GM19025 (cell line): ENCODE measurements at regions not wholly inside any gene's neighbourhood (a gene's known extent, or its start where the extent isn't known, plus 50 kb on each side); places are given as distances from the start of the nearest gene placed in this dataset.
"Not testable (repeated sequence)": the region's sequence is repeated elsewhere in the genome, so short reads cannot be mapped to it uniquely, and the experiment has no call there.

Source experiments
- ATAC-seq: cut with Tn5 transposase; IDR thresholded peaks from one replicate; pipeline ENCODE4 v1.9.1; 2021; ENCODE audit warnings: mild to moderate bottlenecking, low read depth, moderate library complexity; ENCODE audit not compliant: unreplicated experiment

DNA sequence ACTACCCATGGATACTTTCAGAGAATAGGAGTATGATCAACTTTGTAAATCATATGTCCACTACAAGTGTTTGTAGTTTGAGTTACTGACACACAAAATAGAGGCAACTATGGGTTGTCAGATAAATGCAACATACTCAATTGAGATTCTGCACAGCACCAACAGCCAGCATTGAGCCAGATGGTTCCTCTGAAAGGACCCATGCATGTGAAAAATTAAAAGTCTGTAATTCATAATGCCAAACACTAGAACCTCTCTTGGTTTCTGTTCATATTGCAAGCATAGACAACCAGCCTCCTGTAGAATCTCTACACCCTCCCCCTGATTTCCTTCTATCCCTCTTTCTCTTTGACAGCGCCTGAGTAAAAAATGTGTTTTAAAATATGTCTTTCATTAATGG, 831.0 kb downstream of the C12orf50 start:
- no peak for ATAC-seq

DNA sequence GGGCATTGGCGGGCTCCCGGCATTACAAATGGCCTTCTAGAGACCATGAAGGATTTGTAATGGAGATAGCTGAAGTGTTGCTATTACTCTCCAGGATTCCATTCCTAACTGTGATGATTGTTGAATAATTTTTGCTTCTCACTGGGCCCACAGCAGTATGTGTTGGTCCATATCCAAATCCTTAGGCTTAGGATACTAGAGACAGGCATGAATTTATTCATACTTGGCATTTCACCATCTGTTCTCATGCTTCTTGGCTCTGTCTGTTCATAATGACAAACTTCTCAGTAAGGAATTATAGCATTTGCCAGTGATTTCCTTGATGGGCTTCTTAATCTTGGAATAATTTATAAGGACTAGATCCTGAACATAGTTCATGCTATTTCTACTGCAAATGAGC, 832.9 kb downstream of the C12orf50 start:
- no peak for ATAC-seq

DNA sequence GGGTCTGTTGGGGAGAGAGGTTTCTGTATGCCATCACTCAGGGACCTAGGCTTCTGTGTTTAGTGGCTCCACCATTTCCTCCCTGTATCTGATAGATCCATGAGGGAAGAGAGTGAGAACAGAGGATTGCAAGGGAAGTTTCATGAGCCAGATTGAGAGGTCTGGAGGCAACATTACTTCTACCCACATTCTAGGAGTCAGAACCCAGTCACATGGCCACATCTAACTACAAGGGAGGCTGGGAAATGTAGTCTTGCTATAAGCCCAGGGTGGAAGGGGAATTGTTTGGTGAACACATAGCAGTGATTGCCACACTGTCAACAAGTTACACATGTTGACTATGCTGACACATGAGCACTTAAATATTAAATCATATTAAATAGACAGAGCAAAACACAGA, 834.8 kb downstream of the C12orf50 start:
- not testable (repeated sequence) for ATAC-seq

DNA sequence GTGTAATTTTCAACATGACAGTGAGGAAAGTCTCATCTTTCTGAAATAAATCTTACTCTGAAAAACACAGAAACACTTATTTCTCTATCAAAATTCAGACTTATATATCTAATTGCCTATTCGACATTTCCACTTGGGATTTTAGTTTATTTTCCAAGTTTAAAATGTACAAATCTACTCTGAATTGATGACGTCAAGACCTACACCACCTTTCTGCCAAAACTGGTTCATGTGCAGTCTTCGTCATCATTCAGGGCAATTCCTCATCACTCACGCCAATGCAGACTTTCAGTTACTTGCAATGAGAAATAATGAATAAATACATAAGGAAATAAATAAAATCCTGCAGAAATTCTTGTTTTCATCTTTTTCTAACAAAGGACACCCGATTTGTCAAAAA, 843.8 kb downstream of the C12orf50 start:
- no peak for ATAC-seq

DNA sequence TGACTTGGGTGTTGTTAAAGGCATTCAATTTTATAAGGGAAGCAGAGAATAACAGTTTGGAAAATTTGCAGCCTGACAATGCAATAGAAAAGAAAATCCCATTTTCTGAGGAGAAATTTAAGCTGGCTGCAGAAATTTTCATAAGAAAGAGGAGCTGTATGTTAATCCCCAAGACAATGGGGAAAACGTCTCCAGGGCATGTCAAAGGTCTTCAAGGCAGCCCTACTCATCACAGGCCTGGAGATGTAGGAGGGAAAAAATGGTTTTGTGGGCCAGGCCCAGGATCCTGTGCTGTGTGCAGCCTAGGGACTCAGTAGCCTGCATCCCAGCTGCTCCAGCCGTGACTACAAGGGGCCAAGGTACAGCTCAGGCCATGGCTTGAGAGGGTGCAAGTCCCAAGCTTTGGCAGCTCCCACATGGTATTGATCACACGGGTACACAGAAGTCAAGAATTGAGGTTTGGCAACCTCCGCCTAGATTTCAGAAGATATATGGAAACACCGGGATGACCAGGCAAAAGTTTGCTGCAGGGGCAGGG, 846.4 kb downstream of the C12orf50 start:
- ATAC-seq: no peak

DNA sequence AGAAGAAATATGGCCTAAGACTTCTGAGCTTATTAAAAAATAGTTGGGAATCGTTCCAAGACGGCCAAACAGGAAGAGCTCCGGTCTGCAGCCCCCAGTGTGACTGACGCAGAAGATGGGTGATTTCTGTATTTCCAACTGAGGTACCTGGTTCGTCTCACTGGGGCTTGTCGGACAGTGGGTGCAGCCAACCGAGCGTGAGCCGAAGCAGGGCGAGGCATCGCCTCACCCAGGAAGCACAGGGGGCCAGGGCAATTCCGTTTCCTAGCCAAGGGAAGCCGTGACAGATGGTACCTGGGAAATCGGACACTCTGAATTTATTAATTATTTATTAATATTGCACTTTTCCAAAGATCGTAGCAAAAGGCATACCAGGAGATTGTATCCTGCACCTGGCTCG, 857.8 kb downstream of the C12orf50 start:
- no peak for ATAC-seq

DNA sequence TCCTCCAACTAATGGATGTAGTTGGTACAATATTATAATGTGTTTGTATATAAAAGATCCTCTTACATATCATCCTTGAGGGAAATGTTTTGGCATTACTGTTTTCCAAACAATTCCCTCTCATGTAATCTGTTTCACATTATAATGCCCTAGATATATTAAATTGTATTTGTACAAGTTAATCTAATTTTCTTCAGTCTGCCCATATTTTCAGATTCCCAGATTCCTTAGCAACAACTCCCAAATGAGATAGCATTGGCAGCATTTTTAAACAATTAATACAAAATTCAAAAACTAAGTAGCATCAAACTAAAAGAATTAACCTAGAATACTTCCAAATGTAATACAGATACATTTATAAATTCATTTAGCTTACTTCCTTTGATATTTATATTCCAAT, 860.2 kb downstream of the C12orf50 start:
- no peak for ATAC-seq

DNA sequence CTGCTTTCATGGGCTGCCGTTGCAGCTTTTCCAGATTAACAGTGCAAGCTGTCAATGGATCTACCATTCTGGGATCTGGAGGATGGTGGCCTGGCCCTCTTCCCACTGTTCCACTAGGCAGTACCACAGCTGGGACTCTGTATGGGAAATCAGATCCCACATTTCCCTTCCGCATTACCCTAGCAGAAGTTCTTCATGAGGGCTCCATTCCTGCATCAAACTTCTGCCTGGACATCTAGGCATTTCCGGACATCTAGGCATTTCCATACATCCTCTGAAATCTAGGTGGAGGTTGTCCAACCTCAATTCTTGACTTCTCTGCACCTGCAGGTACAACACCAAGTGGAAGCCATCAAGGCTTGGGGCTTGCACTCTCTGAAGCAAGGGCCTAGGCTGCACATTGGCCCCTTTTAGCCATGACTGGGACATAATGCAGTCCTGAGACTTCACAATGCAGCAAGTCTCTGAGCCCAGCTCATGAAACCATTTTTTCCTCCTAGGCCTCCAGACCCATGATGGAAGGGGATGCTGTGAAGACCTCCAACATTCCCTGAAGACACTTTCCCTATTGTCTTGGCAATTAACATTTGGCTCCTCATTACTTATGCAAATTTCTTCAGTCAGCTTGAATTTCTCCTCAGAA, 863.3 kb downstream of the C12orf50 start:
- no peak for ATAC-seq

DNA sequence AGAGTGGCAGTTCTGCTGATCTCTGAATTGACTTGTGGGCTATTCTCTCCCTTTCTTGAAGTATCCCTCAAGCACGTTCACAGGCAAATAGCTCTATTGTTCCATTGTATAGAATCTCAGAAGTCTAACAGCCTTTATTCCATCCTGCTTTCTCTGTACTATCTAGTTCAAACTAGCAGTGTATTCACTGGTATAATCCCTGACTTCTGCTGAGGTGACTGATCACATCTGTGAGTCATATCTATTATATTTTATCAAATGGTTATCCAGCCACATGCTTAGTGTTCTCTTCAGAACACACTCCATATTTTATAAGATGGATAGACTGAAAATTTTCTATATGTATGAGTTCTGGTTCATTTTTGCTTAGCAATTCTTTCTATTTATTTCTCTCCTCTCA, 866.1 kb downstream of the C12orf50 start:
- ATAC-seq: no peak

DNA sequence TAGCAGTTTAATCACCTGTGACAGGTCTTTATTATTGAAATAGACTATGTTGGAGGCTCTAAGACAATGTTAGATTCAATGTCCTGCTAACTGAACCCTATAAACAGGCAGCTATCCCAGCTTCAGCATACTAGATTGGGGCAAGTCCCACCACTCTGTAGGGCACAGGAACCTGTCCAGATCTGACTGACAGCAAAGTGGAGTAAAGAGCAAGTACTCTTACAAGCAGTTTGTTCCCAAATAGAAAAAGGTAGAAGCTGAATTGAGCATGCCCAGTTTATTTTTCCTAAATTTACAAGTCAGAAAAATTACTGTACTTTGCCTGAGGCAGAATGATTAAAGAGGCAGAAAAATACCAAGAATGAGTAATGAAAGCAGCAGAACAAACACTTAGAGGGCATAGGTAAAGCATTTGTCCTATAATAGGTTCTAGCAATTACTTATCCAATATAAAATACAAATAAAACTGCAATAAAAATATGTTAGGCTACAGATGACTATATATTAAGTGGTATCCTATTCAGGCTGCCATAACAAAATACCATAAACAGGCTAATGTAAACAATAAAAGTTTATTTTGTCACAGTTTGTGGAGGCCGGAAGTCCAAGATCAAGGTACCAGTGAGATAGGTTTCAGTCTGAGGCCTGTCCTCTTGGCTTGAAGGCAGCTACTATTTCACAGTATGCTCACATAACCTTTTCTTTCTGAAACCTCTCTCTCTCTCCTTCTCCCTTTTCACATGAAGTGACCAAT, 868.2 kb downstream of the C12orf50 start:
- no peak for ATAC-seq

DNA sequence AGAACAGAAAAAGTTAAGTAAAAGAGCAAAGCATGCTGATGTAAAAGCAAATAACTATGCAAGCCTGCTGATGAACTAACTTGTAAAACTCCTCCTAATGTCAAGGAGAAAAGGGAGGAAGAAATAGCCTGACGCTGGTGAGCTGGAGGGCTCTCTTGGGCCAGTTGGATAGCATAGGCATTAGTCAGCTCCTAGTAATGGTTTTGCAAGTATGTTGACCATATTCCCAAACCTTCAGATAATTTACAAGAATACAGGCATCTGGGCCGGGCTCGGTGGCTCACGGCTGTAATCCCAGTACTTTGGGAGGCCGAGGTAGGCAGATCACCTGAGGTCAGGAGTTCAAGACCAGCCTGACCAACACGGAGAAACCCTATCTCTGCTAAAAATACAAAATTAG, 871.4 kb downstream of the C12orf50 start:
- ATAC-seq: no peak

DNA sequence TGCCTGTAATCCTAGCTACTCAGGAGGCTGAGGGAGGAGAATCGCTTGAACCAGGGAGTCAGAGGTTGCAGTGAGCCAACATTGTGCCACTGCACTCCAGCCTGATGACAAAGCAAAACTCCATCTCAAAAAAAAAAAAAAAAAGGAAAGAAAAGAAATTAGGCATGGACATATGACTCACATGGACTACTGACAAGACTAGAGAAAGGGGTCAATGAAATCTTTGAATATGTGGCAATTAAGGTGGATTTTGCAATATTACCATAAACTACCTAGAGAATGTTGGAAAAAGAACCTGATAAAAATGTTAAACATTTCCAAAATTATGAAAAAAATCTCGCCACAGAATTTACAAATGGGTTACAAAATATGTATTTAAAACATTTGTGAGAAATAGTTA, 873.6 kb downstream of the C12orf50 start:
- ATAC-seq: no peak

DNA sequence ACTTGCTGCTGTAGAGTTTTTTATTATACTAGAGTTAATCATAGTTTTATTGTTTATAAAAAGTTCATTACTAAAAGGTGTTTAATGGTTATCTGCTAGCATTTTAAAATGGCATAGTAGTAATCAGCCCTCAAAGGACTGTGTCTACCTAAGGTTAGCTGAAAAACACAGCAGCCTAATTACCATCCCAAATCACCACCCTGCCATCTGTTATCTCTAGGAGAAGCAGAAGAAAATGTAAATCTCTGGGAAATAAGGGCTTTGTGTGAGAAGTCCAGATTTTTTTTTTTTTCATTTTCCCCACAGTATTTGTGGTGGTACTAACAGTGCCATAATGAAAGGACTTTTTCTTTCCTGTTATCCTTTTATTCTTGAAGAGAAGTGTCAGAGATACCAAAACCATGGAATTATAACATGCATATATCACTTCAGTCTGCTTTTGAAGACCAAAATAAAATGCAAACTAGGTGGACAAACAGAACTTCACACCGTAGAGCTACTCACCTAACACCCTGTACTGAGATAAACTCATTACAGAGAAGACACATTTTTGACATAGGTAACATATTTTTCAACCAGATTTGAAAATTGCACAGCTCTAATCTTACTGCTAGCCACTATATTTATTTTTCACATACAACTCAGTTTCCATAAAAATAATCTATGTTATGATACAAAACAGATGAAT, 876.2 kb downstream of the C12orf50 start:
- no peak for ATAC-seq

DNA sequence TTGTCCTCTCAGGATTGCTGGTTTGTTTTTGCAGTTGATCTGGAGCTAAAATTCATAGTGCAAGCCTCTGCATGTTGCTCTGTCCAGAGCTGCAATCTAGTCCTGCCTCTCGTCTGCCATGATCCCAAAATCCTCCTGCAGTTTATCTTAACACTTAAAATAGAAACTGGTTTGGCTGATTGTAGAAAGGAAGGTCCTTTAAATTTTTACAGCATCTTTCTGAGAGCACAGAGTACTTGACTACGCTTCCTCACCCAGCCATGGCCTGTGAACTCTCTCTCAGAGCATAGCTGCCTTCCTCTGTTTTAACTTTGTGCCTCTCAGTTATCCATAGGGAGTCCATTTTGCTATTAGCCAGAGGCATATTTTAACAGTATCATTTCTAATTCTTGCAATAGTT, 877.1 kb downstream of the C12orf50 start:
- no peak for ATAC-seq

DNA sequence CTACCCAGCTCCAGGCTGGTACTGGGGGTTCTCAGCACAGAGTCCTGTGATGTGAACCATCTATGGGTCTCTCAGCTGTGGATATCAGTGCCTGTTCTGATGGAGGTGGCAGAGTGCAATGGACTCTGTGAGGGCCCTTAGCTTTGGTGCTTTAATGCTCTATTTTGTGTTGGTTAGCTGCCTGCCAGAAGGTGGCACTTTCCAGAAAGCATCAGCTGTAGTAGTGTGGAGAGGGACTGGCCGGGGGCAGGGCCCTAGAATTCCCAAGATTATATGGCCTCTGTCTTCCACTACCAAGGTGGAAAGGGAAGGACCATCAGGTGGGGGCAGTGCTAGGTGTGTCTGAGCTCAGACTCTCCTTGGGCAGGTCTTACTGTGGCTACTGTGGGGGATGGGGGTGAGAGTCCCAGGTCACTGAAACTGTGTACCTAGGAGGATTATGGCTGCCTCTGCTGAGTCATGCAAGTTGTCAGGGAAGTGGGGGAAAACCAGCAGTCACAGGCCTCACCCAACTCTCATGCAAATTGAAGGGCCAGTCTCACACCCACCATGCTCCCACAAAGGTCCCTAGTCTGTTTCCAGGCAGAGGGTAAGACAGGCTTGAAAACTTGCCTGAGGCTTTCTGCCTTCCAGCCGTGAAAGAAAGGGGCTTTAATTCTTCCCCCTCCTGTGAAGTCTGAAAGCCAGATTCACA, 878.1 kb downstream of the C12orf50 start:
- peak; percentile 82 for ATAC-seq

DNA sequence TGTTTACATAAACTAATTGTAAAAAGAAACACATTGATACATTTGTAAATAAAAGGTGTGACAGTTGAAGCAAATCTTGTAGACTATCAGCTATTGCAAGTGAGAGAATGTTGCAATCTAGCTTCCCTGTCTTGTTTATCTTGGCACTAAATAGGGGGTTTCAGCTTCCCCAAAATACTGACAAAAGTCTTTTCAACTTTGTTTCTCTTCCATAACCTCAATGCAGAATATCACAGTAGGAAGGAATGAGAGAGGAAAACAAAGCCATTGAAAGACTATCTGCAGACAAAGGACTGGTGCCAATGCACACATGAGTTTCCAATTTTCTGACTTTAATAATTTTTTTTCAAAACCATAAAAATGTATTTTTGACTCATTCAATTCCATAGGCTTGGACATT, 886.2 kb upstream of the MGAT4C start:
- ATAC-seq: no peak

DNA sequence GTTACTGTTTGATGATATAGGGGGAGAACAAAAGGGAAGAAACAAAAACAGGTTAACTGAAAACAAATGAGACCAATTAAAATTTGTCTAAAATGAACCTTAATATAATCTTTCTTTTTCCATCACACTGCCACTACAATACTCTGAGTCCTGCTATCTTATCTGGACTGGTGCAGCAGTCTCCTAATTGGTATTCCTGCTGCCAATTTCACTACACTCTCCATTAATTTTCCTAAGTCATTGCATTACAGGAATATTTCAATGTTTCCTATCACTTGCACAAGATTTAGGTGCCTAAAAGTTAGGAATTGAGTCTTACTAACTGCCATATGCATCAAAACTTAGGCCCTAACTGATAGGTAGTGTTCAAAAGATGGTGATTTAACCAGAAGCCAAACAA, 884.9 kb upstream of the MGAT4C start:
- no peak for ATAC-seq

DNA sequence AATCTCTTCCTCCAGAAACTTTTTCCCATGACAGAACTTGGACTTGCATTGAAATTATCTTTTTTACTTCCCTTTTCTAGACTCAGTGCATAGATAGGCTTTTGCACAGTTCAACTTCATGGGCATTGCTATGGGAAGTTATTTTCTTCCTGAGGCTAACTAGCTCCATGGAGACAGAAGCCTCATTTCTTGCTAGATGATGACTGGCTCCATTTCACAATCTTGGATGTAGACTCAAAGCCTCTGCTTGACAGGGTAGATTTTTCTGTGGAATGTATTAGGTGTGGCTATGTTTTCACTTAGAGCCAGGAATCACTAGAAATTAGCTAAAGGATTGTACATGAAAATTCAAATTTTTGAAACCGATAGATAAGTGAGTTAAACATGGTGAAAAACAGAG, 884.1 kb upstream of the MGAT4C start:
- ATAC-seq: no peak

DNA sequence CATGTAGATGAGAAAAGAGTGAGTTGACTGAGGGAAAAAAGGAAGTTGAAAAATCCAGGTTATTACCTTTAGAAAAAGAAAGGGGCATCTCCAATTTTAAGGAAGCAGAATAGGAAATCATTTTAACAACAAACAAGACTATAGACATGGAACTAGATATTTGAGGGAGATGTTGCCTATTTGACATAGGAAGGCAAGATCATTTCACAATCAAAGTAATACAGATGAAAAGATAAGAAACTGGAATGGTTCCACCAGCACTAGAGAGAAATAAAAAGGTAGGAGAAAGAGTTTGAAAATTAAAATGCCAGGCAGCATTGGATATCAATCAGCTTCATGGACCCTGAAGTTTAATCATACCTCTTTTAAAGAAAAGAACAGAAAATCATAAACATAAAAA, 881.0 kb upstream of the MGAT4C start:
- no peak for ATAC-seq

DNA sequence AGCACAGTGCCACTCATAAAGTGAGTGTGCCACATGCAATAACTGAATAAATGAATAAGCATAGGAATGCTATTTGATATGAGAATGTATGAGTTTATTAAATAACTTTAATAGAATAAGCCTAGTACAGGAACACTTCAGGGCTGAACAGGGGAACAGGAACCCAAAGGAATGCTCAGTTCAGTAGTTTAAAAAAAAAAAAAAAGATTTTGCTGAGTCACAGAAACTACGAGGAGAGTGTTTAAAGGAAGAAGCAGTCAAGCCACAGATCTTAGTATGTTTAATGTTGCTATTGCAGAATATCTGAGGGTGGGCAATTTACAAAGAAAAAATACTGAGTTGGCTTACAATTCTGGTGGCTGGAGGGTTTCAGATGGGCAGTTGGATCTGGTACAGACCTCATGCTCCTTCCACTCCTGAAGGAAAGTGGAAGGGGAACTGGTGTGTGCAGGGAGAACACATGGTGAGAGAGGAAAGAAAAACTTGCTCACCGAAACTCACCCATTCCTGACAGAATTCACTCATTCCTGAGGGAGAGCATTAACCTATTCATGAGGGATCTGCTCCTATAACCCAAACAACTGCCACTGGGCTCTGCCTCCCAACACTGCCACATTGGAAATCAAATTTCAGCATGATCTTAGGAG, 880.3 kb upstream of the MGAT4C start:
- ATAC-seq: no peak
